HL-60 (cell line): ENCODE measurements at regions not wholly inside any gene's neighbourhood (a gene's known extent, or its start where the extent isn't known, plus 50 kb on each side); places are given as distances from the start of the nearest gene placed in this dataset.

Experiments
- CTCF ChIP-seq: IDR thresholded peaks from one replicate; pipeline ENCODE4 v1.5.1; 2011; ENCODE audit warnings: low read length, control low read depth, inconsistent platforms; ENCODE audit not compliant: insufficient read depth
- POLR2AphosphoS5 ChIP-seq: IDR thresholded peaks from 2 replicates; pipeline ENCODE4 v1.6.1; 2012; ENCODE audit warnings: low read depth
- SPI1 ChIP-seq: IDR thresholded peaks from 2 replicates; pipeline ENCODE4 v1.6.1; 2012; ENCODE audit warnings: low read depth, mild to moderate bottlenecking, borderline replicate concordance

GRCh38 chr5:33338336-33339110 is 102.2 kb upstream of the TARS1 start:
- TF ChIP-seq SPI1 (no peak), CTCF (no peak), POLR2AphosphoS5 (no peak)
